ENCODE measurements at regions not wholly inside any gene's neighbourhood (a gene's known extent, or its start where the extent isn't known, plus 50 kb on each side); places are given as distances from the start of the nearest gene placed in this dataset.

DNA sequence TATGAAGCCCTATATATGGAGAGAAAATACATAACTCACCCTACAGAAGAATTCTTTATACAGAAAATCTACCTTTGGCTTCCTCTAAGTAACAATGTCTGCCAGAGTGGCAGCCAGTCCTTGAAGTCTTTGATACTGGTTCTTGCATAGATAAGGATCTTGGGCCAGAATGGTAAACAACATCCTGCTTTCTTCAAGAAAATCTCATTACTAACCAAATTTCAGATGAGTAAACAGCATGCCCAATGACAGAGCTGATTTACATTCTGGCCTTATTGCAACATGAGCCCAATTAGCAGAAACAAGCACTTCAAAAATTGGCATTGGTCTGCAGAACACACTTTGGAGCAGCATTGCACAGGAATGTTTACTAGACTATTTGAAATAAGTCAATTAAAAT lies 336.5 kb upstream of the ST6GAL2 start:
- TF ChIP-seq, protein P1, sequence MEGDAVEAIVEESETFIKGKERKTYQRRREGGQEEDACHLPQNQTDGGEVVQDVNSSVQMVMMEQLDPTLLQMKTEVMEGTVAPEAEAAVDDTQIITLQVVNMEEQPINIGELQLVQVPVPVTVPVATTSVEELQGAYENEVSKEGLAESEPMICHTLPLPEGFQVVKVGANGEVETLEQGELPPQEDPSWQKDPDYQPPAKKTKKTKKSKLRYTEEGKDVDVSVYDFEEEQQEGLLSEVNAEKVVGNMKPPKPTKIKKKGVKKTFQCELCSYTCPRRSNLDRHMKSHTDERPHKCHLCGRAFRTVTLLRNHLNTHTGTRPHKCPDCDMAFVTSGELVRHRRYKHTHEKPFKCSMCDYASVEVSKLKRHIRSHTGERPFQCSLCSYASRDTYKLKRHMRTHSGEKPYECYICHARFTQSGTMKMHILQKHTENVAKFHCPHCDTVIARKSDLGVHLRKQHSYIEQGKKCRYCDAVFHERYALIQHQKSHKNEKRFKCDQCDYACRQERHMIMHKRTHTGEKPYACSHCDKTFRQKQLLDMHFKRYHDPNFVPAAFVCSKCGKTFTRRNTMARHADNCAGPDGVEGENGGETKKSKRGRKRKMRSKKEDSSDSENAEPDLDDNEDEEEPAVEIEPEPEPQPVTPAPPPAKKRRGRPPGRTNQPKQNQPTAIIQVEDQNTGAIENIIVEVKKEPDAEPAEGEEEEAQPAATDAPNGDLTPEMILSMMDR (IDR thresholded peaks at IDR 0.05; ENCODE audit: insufficient read depth, low read length): no peak
- TF ChIP-seq, protein P2, sequence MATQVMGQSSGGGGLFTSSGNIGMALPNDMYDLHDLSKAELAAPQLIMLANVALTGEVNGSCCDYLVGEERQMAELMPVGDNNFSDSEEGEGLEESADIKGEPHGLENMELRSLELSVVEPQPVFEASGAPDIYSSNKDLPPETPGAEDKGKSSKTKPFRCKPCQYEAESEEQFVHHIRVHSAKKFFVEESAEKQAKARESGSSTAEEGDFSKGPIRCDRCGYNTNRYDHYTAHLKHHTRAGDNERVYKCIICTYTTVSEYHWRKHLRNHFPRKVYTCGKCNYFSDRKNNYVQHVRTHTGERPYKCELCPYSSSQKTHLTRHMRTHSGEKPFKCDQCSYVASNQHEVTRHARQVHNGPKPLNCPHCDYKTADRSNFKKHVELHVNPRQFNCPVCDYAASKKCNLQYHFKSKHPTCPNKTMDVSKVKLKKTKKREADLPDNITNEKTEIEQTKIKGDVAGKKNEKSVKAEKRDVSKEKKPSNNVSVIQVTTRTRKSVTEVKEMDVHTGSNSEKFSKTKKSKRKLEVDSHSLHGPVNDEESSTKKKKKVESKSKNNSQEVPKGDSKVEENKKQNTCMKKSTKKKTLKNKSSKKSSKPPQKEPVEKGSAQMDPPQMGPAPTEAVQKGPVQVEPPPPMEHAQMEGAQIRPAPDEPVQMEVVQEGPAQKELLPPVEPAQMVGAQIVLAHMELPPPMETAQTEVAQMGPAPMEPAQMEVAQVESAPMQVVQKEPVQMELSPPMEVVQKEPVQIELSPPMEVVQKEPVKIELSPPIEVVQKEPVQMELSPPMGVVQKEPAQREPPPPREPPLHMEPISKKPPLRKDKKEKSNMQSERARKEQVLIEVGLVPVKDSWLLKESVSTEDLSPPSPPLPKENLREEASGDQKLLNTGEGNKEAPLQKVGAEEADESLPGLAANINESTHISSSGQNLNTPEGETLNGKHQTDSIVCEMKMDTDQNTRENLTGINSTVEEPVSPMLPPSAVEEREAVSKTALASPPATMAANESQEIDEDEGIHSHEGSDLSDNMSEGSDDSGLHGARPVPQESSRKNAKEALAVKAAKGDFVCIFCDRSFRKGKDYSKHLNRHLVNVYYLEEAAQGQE (IDR thresholded peaks at IDR 0.05; ENCODE audit: insufficient replicate concordance, low read depth): no peak

All from HL-60 (cell line).